ENCODE measurements at regions not wholly inside any gene's neighbourhood (a gene's known extent, or its start where the extent isn't known, plus 50 kb on each side); places are given as distances from the start of the nearest gene placed in this dataset.

- TF ChIP-seq SUZ12 (IDR thresholded peaks at IDR 0.05) (no peak), ARNT (IDR thresholded peaks at IDR 0.05) (no peak), ELF4 (IDR thresholded peaks at IDR 0.05) (no peak), SP1 (IDR thresholded peaks at IDR 0.05) (no peak), TARDBP (IDR thresholded peaks at IDR 0.05) (no peak)
- TF ChIP-seq, protein P1, sequence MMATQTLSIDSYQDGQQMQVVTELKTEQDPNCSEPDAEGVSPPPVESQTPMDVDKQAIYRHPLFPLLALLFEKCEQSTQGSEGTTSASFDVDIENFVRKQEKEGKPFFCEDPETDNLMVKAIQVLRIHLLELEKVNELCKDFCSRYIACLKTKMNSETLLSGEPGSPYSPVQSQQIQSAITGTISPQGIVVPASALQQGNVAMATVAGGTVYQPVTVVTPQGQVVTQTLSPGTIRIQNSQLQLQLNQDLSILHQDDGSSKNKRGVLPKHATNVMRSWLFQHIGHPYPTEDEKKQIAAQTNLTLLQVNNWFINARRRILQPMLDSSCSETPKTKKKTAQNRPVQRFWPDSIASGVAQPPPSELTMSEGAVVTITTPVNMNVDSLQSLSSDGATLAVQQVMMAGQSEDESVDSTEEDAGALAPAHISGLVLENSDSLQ (IDR thresholded peaks at IDR 0.05) = no peak
Observed at GRCh38 chr7:32803406-32804141, 88.0 kb downstream of the KBTBD2 start.
